H1 (cell line): ENCODE measurements at regions not wholly inside any gene's neighbourhood (a gene's known extent, or its start where the extent isn't known, plus 50 kb on each side); places are given as distances from the start of the nearest gene placed in this dataset.

Source experiments
- POLR2AphosphoS5 ChIP-seq: IDR thresholded peaks from 2 replicates; pipeline ENCODE4 v1.6.1; 2011; ENCODE audit warnings: low read depth, low read length
- SIRT6 ChIP-seq: IDR thresholded peaks from one replicate; pipeline ENCODE4 v1.7.1; 2012; ENCODE audit warnings: low read length, inconsistent platforms
- SRF ChIP-seq: IDR thresholded peaks from 2 replicates; pipeline ENCODE4 v1.6.1; 2011; ENCODE audit warnings: mild to moderate bottlenecking, low read depth, low read length, moderate library complexity
- TF ChIP-seq, protein P1 (sequence below), 3 experiments: IDR thresholded peaks; 1 replicate in 2 of 3; 2 replicates in 1 of 3; pipeline versions ENCODE4 v1.5.1 to v1.6.1; 2011; ENCODE audit warnings: low read length in 3 of 3, mild to moderate bottlenecking in 3 of 3, inconsistent platforms in 2 of 3, low read depth in 1 of 3, moderate library complexity in 1 of 3; ENCODE audit not compliant: insufficient read depth in 1 of 3; ENCODE audit errors: control extremely low read depth in 1 of 3

DNA sequence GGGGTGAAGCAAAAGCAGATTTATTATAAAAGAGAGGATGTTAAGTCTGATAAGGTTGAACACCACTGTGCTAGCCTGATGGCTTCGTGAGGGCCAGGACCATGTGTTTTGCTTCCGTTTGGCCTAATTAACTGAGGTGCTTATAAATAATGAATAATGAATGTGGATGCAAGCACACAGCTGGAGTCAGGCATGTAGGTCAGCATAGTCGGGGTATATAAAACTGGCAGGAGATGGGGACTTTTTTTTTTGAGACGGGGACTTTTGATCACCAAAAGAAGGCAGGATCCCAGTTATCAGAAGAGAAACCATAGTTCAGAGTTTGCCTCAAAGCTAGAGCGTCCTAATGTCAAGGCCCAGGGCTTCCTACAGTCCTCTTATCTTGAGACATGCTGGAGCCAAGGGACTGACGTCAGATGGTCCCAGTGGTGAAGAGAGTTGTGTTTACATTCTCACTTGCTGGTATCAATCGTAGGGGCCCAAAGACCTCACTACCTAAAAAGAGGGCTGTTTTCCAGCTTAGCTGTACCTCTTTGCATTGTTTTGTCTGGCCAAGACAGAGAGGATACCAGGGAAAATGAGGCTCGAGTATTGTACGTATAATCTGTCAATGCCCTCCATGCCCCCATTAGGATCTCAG is 50.4 kb downstream of the RTL9 start (continued):
- TF ChIP-seq SRF (no peak), POLR2AphosphoS5 (no peak), SIRT6 (no peak)
- TF ChIP-seq, protein P1, sequence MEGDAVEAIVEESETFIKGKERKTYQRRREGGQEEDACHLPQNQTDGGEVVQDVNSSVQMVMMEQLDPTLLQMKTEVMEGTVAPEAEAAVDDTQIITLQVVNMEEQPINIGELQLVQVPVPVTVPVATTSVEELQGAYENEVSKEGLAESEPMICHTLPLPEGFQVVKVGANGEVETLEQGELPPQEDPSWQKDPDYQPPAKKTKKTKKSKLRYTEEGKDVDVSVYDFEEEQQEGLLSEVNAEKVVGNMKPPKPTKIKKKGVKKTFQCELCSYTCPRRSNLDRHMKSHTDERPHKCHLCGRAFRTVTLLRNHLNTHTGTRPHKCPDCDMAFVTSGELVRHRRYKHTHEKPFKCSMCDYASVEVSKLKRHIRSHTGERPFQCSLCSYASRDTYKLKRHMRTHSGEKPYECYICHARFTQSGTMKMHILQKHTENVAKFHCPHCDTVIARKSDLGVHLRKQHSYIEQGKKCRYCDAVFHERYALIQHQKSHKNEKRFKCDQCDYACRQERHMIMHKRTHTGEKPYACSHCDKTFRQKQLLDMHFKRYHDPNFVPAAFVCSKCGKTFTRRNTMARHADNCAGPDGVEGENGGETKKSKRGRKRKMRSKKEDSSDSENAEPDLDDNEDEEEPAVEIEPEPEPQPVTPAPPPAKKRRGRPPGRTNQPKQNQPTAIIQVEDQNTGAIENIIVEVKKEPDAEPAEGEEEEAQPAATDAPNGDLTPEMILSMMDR (IDR thresholded peaks at IDR 0.05; ENCODE audit: control extremely low read depth in 1 of 3, insufficient read depth in 1 of 3, low read depth in 1 of 3, low read length in 3 of 3): no peak
